H1 (cell line): ENCODE measurements at regions not wholly inside any gene's neighbourhood (a gene's known extent, or its start where the extent isn't known, plus 50 kb on each side); places are given as distances from the start of the nearest gene placed in this dataset.

Experiments
- CTCF ChIA-PET: fragments of 300-600 bp; sonication (Branson Sonifier 250); formaldehyde crosslinking; loops from one replicate; lab custom pipeline; 2021; ENCODE audit not compliant: partially characterized antibody; lab: Charles Lee
- POLR2A ChIA-PET: fragments of 300-600 bp; sonication (Branson Sonifier 250); formaldehyde crosslinking; loops from one replicate; lab custom pipeline; 2021; ENCODE audit warnings: inconsistent platforms; ENCODE audit not compliant: partially characterized antibody; lab: Charles Lee
- DNase-seq, 2 experiments: peaks; one replicate each; pipeline versions ENCODE4 v3.0.0 to v3.0.0-alpha.2; 2010 to 2022; ENCODE audit warnings: low spot score in 2 of 2, low read depth in 1 of 2, mixed read lengths in 1 of 2
- FAIRE-seq: peaks from 2 replicates; lab custom pipeline; 2011; peaks lifted over from hg19 to GRCh38; lab: Jason Lieb, UNC
- H2AFZ ChIP-seq: 2 replicates; pipeline ENCODE4 v1.8.1; 2012; ENCODE audit warnings: low read length, inconsistent platforms
- H2AK5ac ChIP-seq: 2 replicates; pipeline ENCODE4 v1.6.1; 2013; ENCODE audit warnings: low read depth, low read length
- H2BK120ac ChIP-seq: replicated peaks from 2 replicates; pipeline ENCODE3; 2013; ENCODE audit warnings: low read depth, low read length, inconsistent platforms
- H2BK12ac ChIP-seq: 2 replicates; pipeline ENCODE4 v1.6.1; 2013; ENCODE audit warnings: low read depth, low read length
- H2BK15ac ChIP-seq: 2 replicates; pipeline ENCODE4 v1.6.1; 2013; ENCODE audit warnings: low read length
- H2BK20ac ChIP-seq: 2 replicates; pipeline ENCODE4 v1.6.1; 2013; ENCODE audit warnings: low read length
- H2BK5ac ChIP-seq: 2 replicates; pipeline ENCODE4 v1.6.1; 2013; ENCODE audit warnings: low read depth, low read length
- H3K14ac ChIP-seq: 2 replicates; pipeline ENCODE4 v1.6.1; 2013; ENCODE audit warnings: inconsistent platforms; ENCODE audit not compliant: insufficient read length
- H3K18ac ChIP-seq: 2 replicates; pipeline ENCODE4 v1.6.1; 2013; ENCODE audit warnings: low read length; ENCODE audit errors: extremely low read depth
- H3K23ac ChIP-seq: 2 replicates; pipeline ENCODE4 v1.6.1; 2013; ENCODE audit warnings: inconsistent platforms; ENCODE audit not compliant: insufficient read length
- H3K23me2 ChIP-seq: 2 replicates; pipeline ENCODE4 v1.6.1; 2013; ENCODE audit warnings: low read depth, low read length
- H3K27ac ChIP-seq: 2 replicates; pipeline ENCODE4 v1.6.1; 2011; ENCODE audit warnings: low read depth, low read length, inconsistent platforms
- H3K27me3 ChIP-seq, 4 experiments: replicated peaks in 1 of 4; 1 replicate in 1 of 4; 2 replicates in 3 of 4; pipeline versions ENCODE4 v1.6.1 to v1.8.1; 2011 to 2013; ENCODE audit warnings: low read length in 3 of 4, mild to moderate bottlenecking in 3 of 4, inconsistent platforms in 2 of 4, mixed read lengths in 2 of 4, moderate library complexity in 1 of 4; ENCODE audit not compliant: control insufficient read depth in 3 of 4, insufficient read depth in 3 of 4; ENCODE audit errors: extremely low read depth in 1 of 4
- H3K36me3 ChIP-seq, 4 experiments: 2 replicates each; pipeline versions ENCODE4 v1.6.1 to v1.8.1; 2011 to 2013; ENCODE audit warnings: mild to moderate bottlenecking in 4 of 4, low read length in 3 of 4, moderate library complexity in 2 of 4, control low read depth in 1 of 4, inconsistent platforms in 1 of 4; ENCODE audit not compliant: insufficient read depth in 4 of 4, control insufficient read depth in 2 of 4
- H3K4ac ChIP-seq: replicated peaks from 2 replicates; pipeline ENCODE3; 2013; ENCODE audit warnings: low read length, low read depth, mixed read lengths, inconsistent platforms; ENCODE audit not compliant: insufficient read length
- H3K4me1 ChIP-seq, 4 experiments: replicated peaks in 1 of 4; 1 replicate in 1 of 4; 2 replicates in 3 of 4; pipeline versions ENCODE4 v1.6.1 to v1.8.1; 2011 to 2013; ENCODE audit warnings: low read length in 3 of 4, inconsistent platforms in 2 of 4, mixed read lengths in 1 of 4; ENCODE audit not compliant: insufficient read depth in 4 of 4, control insufficient read depth in 3 of 4
- H3K4me2 ChIP-seq, 2 experiments: 2 replicates each; pipeline versions ENCODE4 v1.6.1 to v1.8.1; 2011 to 2013; ENCODE audit warnings: low read depth in 2 of 2, low read length in 2 of 2, control low read depth in 1 of 2, inconsistent platforms in 1 of 2, mild to moderate bottlenecking in 1 of 2; ENCODE audit not compliant: insufficient read depth in 1 of 2
- H3K4me3 ChIP-seq, 4 experiments: fragments of 200-600, 300-600 bp in 1 of 4; sonication (generic), shearing (Covaris generic), sonication (Bioruptor Twin) in 1 of 4; 2 replicates each; pipeline versions ENCODE4 v1.5.1 to v1.8.1; 2011 to 2016; ENCODE audit warnings: low read length in 4 of 4, low read depth in 3 of 4, control low read depth in 2 of 4, inconsistent platforms in 2 of 4, mild to moderate bottlenecking in 2 of 4, mixed read lengths in 1 of 4, moderate library complexity in 1 of 4; ENCODE audit not compliant: insufficient read depth in 2 of 4; ENCODE audit errors: extremely low read depth in 1 of 4
- H3K56ac ChIP-seq: replicated peaks from 2 replicates; pipeline ENCODE3; 2013; ENCODE audit warnings: low read depth, mild to moderate bottlenecking, mixed read lengths, low read length, inconsistent platforms; ENCODE audit not compliant: insufficient read length
- H3K79me1 ChIP-seq: 2 replicates; pipeline ENCODE4 v1.6.1; 2013; ENCODE audit warnings: low read depth, low read length, control low read depth
- H3K79me2 ChIP-seq, 2 experiments: 2 replicates each; pipeline versions ENCODE4 v1.6.1 to v1.8.1; 2012 to 2013; ENCODE audit warnings: low read length in 2 of 2, mild to moderate bottlenecking in 2 of 2, inconsistent platforms in 1 of 2; ENCODE audit not compliant: insufficient read depth in 2 of 2, control insufficient read depth in 1 of 2
- H3K9ac ChIP-seq, 4 experiments: replicated peaks in 1 of 4; 1 replicate in 1 of 4; 2 replicates in 3 of 4; pipeline versions ENCODE4 v1.6.1 to v1.8.1; 2011 to 2013; ENCODE audit warnings: low read depth in 3 of 4, low read length in 3 of 4, control low read depth in 2 of 4, mild to moderate bottlenecking in 2 of 4, moderate library complexity in 2 of 4, inconsistent platforms in 1 of 4; ENCODE audit errors: extremely low read depth in 1 of 4
- H3K9me3 ChIP-seq, 2 experiments: 2 replicates each; pipeline versions ENCODE4 v1.6.1 to v1.8.1; 2012 to 2013; ENCODE audit warnings: mild to moderate bottlenecking in 2 of 2, moderate library complexity in 2 of 2, control low read depth in 1 of 2, inconsistent platforms in 1 of 2, low read depth in 1 of 2, low read length in 1 of 2, mixed read lengths in 1 of 2; ENCODE audit not compliant: insufficient read depth in 2 of 2
- H4K20me1 ChIP-seq, 2 experiments: replicated peaks in 1 of 2; 2 replicates each; pipeline versions ENCODE3 to v1.8.1; 2011 to 2013; ENCODE audit warnings: inconsistent platforms in 2 of 2, low read length in 2 of 2, mild to moderate bottlenecking in 1 of 2; ENCODE audit not compliant: insufficient read depth in 2 of 2, control insufficient read depth in 1 of 2
- H4K5ac ChIP-seq: 2 replicates; pipeline ENCODE4 v1.6.1; 2013; ENCODE audit warnings: low read length, low read depth, mixed read lengths, inconsistent platforms; ENCODE audit not compliant: insufficient read length
- H4K8ac ChIP-seq: 2 replicates; pipeline ENCODE4 v1.8.0; 2013; ENCODE audit warnings: mild to moderate bottlenecking, moderate library complexity, low read length, inconsistent platforms; ENCODE audit not compliant: insufficient read depth; ENCODE audit errors: extremely low read depth
- H4K91ac ChIP-seq: replicated peaks from 2 replicates; pipeline ENCODE3; 2013; ENCODE audit warnings: low read length, mixed read lengths, inconsistent platforms; ENCODE audit not compliant: insufficient read length
- RBBP5 ChIP-seq: IDR thresholded peaks from 2 replicates; pipeline ENCODE4 v1.7.1; 2012; ENCODE audit warnings: low read depth, mild to moderate bottlenecking, inconsistent platforms, low read length, moderate library complexity, borderline replicate concordance
- WGBS, 2 experiments: shearing (Covaris generic) in 1 of 2; methylation state at CpG; one replicate each; pipeline versions ENCODE4 v1.1.6 to v1.1.7; 2013 to 2015; ENCODE audit warnings: low lambda C conversion rate in 2 of 2, mixed read lengths in 2 of 2, inconsistent platforms in 1 of 2, low coverage in 1 of 2, missing lambda C conversion rate in 1 of 2; ENCODE audit not compliant: insufficient replicate concordance in 2 of 2, insufficient coverage in 1 of 2, insufficient read length in 1 of 2; ENCODE audit errors: extremely low coverage in 1 of 2, missing lambda C conversion rate in 1 of 2; 5-methylcytosine and 5-hydroxymethylcytosine counted together

- H3K9me3 ChIP-seq: 0 out of 4 replicates have a peak, but pooled peaks cover 0 to 2% of the 10 kb centered on the region in 2 experiments
Observed at GRCh38 chr19:28349604-28350003, 863.3 kb downstream of the UQCRFS1 start.

More at GRCh38 chr19:28349604-28350003, 863.3 kb downstream of the UQCRFS1 start:
- Histone ChIP-seq H3K4me1 (no peaks in the 10 kb centered on the region), H2AK5ac (no peak overlapping the region), H2AFZ (no peak overlapping the region), H3K9ac (no peak overlapping the region), H3K79me1 (no peaks in the 10 kb centered on the region), H3K4me2 (no peak overlapping the region), H3K56ac (no peak overlapping the region), H4K91ac (no peak overlapping the region), H3K27me3 (no peaks in the 10 kb centered on the region), H3K18ac (no peak overlapping the region), H4K8ac (no peak overlapping the region), H3K27ac (no peak overlapping the region), H3K23me2 (no peaks in the 10 kb centered on the region), H2BK12ac (no peak overlapping the region), H3K14ac (no peak overlapping the region), H3K79me2 (no peaks in the 10 kb centered on the region), H3K23ac (no peak overlapping the region), H2BK120ac (no peak overlapping the region), H3K36me3 (no peaks in the 10 kb centered on the region), H3K4ac (no peak overlapping the region), H3K4me3 (no peak overlapping the region), H2BK5ac (no peak overlapping the region), H2BK15ac (no peak overlapping the region), H4K20me1 (no peaks in the 10 kb centered on the region), H2BK20ac (no peak overlapping the region), H4K5ac (no peak overlapping the region)
- TF ChIP-seq RBBP5: no peak
- FAIRE-seq (no peak), DNase-seq (no peak)
- WGBS, 2 experiments: 85% methylated on average over 2 of the region's 2 CpGs; no CpG with 5 or more reads in 1 of the 2 experiments
- ChIA-PET CTCF (no interaction called here), POLR2A (no interaction called here)
